ENCODE measurements at regions not wholly inside any gene's neighbourhood (a gene's known extent, or its start where the extent isn't known, plus 50 kb on each side); places are given as distances from the start of the nearest gene placed in this dataset.
A peak's percentile ranks its signal among the peaks of the same experiment; 100 is the strongest.

DNA sequence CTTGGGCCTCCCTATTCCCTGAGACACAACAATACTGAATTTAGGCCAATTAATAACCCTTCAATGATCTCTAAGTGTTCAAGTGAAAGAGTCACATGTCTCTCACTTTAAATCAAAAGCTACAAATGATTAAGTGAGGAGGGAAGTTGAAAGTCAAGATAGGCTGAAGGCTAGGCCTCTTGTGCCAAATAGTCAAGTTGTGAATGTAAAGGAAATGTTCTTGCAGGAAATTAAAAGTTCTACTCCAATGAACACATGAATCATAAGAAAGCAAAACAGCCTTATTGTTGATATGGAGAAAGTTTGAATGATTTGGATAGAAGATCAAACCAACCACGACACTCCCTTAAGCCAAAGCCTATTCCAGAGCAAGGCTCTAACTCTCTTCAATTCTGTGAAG lies 286.9 kb downstream of the MEIS1 start:
- no peak for FAIRE-seq

DNA sequence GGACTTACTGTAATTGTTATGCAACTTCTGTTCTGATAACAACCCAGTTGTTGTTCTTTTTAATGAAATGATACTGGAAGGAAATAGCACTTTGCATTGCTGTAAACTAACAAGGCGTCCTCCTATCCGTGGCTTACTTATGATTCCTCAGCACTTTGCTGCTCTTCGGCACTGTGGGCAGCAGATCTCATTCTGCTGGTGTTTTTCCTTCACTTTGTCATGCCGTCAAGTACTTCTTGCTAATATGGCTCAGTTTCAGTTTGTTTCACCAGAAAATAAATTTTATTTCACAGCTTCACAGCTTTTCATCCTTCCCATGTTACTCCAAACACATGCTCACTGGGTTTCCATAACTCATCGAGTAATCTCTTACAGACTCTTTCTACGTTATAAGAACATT lies 289.3 kb downstream of the MEIS1 start:
- no peak for FAIRE-seq

- no peak for FAIRE-seq
These were observed 294.7 kb downstream of the MEIS1 start for GRCh38 chr2:66729416-66730330.

- no peak for FAIRE-seq
These were observed 295.5 kb downstream of the MEIS1 start for GRCh38 chr2:66730441-66730840.

DNA sequence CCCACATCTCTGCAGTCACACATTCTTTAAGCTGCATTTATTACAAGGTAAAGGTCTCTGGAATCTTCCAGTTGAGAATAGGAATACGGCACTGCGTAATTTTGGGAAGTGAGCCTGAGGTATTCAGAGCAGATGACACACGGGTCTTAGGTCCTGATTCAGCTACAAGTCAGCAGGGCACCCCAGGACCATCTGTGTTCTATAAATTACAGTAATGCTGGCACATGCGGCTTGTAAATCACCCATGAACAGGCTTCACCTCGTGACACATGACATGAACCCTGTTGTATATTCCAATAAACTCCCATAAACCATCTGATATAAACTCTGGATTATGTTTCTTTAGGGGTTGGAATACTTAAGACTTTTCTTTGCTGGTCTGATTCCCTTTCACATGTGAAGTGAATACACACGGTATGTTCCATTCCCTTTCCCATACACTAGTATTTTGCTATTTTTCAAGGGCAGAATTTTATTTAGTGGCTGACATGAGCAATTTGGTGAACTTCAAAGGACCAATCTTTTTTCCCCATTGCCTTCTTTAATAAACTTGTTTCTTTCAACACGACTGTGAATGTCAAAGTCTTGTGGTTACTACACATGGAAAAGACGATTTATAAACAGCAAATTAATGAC lies 298.6 kb downstream of the MEIS1 start:
- no peak for FAIRE-seq

DNA sequence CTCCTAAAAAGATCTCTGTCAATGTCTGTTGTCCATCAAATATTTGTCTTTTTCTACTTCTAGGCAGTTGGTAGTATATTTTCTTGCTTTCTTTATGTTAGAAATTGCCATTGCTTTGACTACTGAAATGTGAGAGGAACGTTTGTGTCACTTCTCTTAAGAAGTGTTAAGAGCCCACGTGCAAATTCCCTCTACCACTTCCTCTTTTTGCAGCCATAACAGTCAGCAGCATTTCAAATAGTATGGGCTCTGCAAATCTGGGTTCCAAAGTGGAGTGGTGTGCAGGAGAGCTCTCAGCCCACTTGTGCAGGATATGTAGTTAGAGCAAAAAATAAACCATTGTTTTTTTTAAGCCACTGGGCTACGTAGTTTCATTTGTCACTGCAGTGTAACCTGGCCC lies 314.0 kb downstream of the MEIS1 start:
- no peak for FAIRE-seq

DNA sequence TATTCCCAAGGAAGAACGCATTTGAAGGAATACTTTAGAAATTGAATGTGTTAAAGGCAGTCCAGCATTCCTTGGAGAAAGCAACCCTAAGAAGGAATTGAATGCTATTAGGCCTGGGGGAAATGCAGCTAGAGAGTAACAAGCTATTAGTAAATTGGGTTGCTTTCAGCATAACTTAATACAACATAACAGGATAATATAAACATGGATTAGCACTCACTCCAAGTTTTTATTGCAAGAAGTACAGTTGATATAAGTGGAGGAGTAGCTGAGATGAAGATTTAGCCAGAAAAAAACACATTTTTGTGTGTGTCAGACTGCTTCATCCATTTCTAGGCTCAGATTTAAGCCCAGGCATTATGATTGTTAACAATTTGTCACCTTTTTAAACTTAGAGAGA lies 314.6 kb downstream of the MEIS1 start:
- FAIRE-seq: no peak

DNA sequence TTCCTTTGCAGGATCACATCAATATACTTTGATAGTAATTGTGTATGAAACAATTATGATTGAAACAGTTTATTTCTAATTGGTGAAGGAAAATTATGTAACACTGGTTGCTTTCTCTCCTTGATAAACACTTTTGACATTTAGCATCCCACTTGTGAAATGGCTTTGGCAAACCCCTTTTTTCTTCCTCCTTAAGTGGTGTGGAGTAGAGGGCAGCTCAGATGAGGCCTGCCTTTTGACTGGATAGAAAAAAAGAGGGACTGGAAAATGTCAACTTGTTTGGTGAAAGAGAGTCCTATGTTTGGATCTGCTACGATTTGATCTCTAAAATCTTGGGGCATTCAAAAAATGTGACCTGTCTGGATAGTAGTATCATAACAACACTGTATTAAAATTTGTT lies 318.3 kb downstream of the MEIS1 start:
- no peak for FAIRE-seq

GRCh38 chr2:66753660-66754059 lies 318.7 kb downstream of the MEIS1 start:
- no peak for FAIRE-seq

- FAIRE-seq: no peak
These were observed 321.0 kb downstream of the MEIS1 start for GRCh38 chr2:66755974-66756373.

- FAIRE-seq: no peak
These were observed 326.9 kb downstream of the MEIS1 start for GRCh38 chr2:66761826-66762225.

- FAIRE-seq: peak; percentile 55
These were observed 327.8 kb downstream of the MEIS1 start for GRCh38 chr2:66762761-66763160.

GRCh38 chr2:66766582-66766981 lies 331.7 kb downstream of the MEIS1 start:
- FAIRE-seq: no peak

DNA sequence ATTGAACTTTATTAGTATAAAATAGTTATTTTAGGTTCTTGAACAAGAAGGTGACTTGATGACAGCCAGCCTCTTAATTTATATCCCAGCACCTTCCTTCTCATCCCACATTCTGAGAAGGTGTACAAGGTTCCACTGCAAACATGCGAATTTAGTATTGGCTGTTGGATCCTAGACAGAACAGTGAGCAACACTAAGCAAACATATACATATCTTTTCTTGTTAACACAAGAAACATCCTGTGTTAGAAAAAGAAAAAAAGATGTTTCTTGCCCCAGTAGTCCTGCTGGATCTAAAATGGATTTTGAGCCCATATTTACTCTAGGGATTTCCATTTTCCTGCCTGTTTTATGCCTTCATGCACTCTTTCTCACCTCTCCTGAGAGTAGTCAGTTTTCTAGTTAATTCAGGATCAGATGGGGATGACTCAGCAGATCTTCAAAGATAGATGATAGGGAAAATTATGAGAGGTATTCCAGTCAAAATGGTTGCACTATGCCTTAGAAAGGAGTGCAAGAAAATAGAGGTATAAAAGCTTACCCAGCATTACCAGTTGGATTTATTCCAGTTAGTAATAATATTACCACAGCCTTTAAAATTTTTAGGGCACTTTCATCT lies 336.5 kb downstream of the MEIS1 start:
- no peak for FAIRE-seq

DNA sequence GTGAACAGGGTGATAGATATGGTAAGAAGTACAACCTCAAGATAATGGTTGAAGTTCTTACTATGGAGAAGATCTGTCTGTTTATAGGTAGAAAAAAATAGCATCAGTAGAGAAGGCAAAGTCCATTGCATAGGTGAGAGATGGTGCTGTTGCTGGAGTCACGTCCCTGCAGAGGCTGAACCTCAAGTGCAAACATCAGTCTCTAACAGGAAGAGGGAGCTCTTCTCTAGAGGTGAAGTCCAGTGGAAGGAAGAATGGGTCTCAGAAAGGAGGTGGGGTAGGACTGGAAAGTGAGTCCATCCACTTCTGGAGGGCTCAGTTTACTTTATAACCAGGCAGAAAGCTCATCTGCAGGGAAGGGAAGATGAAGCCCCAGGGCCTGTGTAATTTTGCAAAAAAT lies 337.7 kb downstream of the MEIS1 start:
- FAIRE-seq: no peak

GRCh38 chr2:66775730-66776422 lies 341.0 kb downstream of the MEIS1 start:
- no peak for FAIRE-seq

DNA sequence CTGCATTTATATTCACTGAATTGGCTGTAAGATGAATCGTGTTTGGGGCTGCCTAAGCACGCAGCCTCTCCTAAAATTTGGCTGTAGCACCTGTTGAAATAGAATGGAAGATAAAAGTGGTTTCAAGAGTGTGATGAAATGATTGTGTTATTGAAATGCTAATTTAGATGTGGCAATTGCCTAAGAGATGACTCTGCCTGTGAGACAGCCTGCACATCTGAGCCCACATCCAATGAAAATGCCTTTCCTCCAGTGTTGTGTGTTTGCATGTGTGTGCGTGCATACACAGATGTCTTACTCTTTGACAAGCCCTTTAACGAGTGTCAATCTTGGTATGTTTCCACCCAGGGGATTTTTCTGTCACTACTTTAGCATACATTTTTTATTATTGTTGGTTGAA lies 346.9 kb downstream of the MEIS1 start:
- no peak for FAIRE-seq

DNA sequence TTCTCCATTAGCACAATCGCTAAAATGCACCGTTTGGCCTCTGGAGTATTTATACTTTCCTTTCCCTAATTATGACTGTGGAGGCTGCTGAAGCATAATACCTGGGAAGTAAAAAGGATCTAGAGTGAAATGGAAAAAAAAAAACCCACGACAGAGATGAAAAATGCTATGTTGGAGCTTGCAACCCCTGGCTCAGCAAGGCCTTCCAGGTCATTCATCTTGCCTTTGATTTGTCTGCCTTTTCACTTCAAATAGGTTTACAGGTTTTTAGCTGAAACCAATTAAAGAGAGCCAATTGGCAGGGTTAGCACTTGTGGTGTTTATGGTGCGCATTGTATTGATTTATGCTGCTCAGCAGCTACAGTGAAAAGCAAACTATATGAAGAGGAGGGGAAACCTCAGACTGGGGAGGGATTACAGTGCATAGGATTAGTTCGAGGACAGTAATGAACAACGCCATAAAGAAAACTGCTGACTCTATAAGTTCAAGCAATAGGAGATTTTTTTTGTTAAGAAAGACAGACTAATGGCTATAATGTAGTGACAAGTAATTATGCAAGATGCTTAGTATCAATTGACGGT lies 347.9 kb downstream of the MEIS1 start:
- no peak for FAIRE-seq

GRCh38 chr2:66789741-66790140 lies 354.8 kb downstream of the MEIS1 start:
- FAIRE-seq: no peak

- FAIRE-seq: no peak
These were observed 355.8 kb downstream of the MEIS1 start for GRCh38 chr2:66790651-66791181.

GRCh38 chr2:66794070-66794469 lies 359.1 kb downstream of the MEIS1 start:
- no peak for FAIRE-seq

DNA sequence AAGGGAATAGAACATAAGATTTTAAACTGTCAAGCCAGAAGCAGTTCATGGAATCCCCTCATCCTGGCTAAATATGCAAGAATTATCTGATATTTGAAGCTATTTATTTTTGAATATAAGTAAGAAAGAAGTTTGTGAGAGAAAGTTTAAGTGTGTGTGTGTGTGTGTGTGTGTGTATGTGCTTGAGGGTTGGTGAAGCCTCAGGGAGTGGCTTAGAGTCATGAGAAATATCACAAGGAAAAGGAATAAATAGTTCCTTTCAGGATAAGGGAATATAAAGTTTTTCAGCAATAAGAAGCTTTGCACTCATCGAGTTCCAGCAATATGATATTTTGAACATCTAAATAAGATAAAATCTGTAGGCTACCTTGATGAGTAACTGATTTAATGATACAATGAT lies 359.6 kb downstream of the MEIS1 start:
- FAIRE-seq: no peak

DNA sequence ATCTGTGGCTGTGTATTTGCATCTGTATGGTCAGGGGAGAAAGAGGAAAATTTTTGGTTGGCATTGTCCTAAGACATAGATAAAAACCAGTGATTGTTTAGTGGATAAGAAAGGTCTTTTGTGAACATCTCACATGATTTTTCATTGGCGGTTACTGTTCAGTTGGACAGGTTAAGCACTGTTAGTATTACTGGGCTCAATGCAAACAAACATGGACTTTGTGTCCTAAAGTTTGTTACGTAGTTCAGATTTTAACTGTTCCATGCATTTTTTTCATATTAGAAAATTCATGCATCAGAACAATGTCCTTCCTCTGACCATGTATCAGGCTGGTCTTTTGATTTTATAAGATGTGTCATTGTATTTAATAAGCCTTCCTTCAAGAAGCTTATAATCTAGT lies 368.0 kb downstream of the MEIS1 start:
- FAIRE-seq: no peak

All from A204.1 (cell line).